Activated CD4-positive, alpha-beta T cell treated with anti-CD3 and anti-CD28 coated beads for 36 hours (primary cell): ENCODE measurements at regions not wholly inside any gene's neighbourhood (a gene's known extent, or its start where the extent isn't known, plus 50 kb on each side); places are given as distances from the start of the nearest gene placed in this dataset.

Source experiments
- ATAC-seq: fragments of 200-7000 bp; cut with Tn5 transposase; one replicate; pipeline ENCODE4 v1.10.0; 2021; ENCODE audit warnings: mild to moderate bottlenecking, moderate library complexity
- CTCF ChIA-PET: fragments of 350-600 bp; sonication (Branson Sonifier 250); formaldehyde crosslinking; loops from one replicate; lab custom pipeline; 2021; ENCODE audit warnings: antibody characterized with exemption; lab: Charles Lee
- POLR2A ChIA-PET: fragments of 350-600 bp; sonication (Branson Sonifier 250); formaldehyde crosslinking; loops from one replicate; lab custom pipeline; 2021; ENCODE audit warnings: antibody characterized with exemption, inconsistent platforms; lab: Charles Lee
- DNase-seq: peaks from one replicate; pipeline ENCODE4 v3.0.0-alpha.2; 2020
- H3K27ac Mint-ChIP-seq: one replicate; pipeline ENCODE4 v1.8.0; 2021; ENCODE audit warnings: mixed read lengths
- H3K27me3 Mint-ChIP-seq: one replicate; pipeline ENCODE4 v1.8.0; 2021; ENCODE audit warnings: mixed read lengths
- H3K36me3 Mint-ChIP-seq: one replicate; pipeline ENCODE4 v1.8.0; 2021; ENCODE audit warnings: low read depth, mixed read lengths
- H3K4me1 Mint-ChIP-seq: one replicate; pipeline ENCODE4 v1.8.0; 2021; ENCODE audit warnings: mixed read lengths
- H3K4me3 Mint-ChIP-seq: one replicate; pipeline ENCODE4 v1.8.0; 2021; ENCODE audit warnings: mild to moderate bottlenecking, moderate library complexity, mixed read lengths
- H3K9me3 Mint-ChIP-seq: one replicate; pipeline ENCODE4 v1.8.0; 2021; ENCODE audit warnings: low read depth, mixed read lengths
- intact Hi-C, 2 experiments: fragments of 100-400 bp; cut with DNase I in 1 of 2; cut with micrococcal nuclease in 1 of 2; formaldehyde crosslinking; loops; one replicate each; pipeline versions ENCODE4 v1.14.2 to v1.15.1; 2022 to 2024; cut with DNase I, micrococcal nuclease

- Mint-ChIP-seq H3K4me1 (no peaks in the 10 kb centered on the region), H3K27me3 (no peaks in the 10 kb centered on the region), H3K9me3 (peaks cover 4% of the 10 kb centered on the region), H3K4me3 (no peak overlapping the region), H3K36me3 (no peaks in the 10 kb centered on the region), H3K27ac (no peak overlapping the region)
- ChIA-PET CTCF (no interaction called here), POLR2A (no interaction called here)
- intact Hi-C loops, result no loop called here
- DNase-seq (no peak), ATAC-seq (no peak)
These were observed 2143.5 kb upstream of the AGA start for GRCh38 chr4:179585761-179586160.

DNA sequence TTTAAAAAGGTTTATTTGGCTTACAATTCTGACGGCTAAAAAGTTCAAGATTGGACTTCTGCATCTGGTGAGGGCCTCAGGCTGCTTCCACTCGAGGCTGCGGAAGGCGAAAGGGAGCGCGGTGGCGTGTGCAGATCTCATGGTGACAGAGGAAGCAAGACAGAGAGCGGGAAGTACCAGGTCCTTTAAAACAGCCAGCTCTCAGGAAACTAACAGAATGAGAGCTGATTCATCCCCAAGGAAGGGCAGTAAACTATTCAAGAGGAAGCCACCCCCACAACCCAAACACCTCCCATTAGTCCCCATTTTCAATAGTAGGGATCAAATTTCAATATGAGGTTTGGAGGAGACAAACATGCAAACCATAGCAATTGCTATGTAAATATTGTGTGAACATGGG, 2144.2 kb upstream of the AGA start:
- Mint-ChIP-seq H3K9me3 (peaks cover 4% of the 10 kb centered on the region), H3K4me3 (no peak overlapping the region), H3K27me3 (no peaks in the 10 kb centered on the region), H3K36me3 (no peaks in the 10 kb centered on the region), H3K4me1 (no peaks in the 10 kb centered on the region), H3K27ac (no peak overlapping the region)
- CTCF ChIA-PET, result no interaction called here
- intact Hi-C loops, result no loop called here
- POLR2A ChIA-PET, result no interaction called here
- DNase-seq (no peak), ATAC-seq (no peak)

DNA sequence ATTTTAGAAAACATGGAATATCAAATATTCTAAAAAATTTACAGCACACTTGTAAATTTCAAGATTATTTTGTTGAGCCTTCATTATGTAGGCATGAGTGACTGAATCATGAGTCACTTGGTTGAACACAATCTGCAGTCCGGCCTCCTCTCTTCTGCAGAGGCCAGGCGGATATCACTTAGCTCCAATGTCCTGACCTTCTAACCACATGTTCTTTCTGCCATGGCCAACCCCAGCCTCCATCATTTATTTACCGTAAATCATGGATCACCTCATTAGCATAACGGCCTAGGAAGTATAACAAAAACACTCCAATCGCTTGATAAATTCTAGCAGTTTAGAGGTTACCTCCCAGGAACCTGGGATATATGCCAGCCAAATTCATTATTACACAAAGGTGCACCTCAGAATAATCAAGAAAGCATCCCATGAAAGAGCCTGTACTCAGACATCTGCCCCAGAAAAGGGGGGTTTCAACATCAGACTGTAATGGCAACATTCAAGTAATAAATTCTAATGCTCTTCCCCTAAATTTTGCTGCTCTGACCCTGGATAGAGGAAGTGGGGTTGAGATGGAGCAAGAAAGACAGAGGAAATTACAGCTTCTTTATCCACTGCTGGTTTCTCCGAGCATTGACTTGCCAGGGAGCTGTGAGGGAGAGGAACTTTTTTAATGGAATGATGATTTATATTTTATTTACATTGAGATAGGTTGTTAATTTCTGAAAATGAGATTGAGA, 2153.6 kb upstream of the AGA start:
- intact Hi-C loops, result no loop called here
- Mint-ChIP-seq H3K4me3 (no peak overlapping the region), H3K4me1 (no peaks in the 10 kb centered on the region), H3K36me3 (no peaks in the 10 kb centered on the region), H3K27ac (no peak overlapping the region), H3K9me3 (no peaks in the 10 kb centered on the region), H3K27me3 (no peaks in the 10 kb centered on the region)
- DNase-seq (no peak), ATAC-seq (no peak)
- ChIA-PET CTCF (no interaction called here), POLR2A (no interaction called here)

GRCh38 chr4:179596621-179597020, 2154.4 kb upstream of the AGA start:
- no peak for DNase-seq
- intact Hi-C loops, result no loop called here
- H3K4me3 Mint-ChIP-seq, result no peak overlapping the region
- H3K27me3 Mint-ChIP-seq, result no peaks in the 10 kb centered on the region
- H3K4me1 Mint-ChIP-seq, result no peaks in the 10 kb centered on the region
- no peaks in the 10 kb centered on the region for H3K9me3 Mint-ChIP-seq
- CTCF ChIA-PET, result no interaction called here
- no peaks in the 10 kb centered on the region for H3K36me3 Mint-ChIP-seq
- no peak for ATAC-seq
- no peak overlapping the region for H3K27ac Mint-ChIP-seq
- POLR2A ChIA-PET, result no interaction called here

- no peaks in the 10 kb centered on the region for H3K36me3 Mint-ChIP-seq
- H3K9me3 Mint-ChIP-seq, result no peaks in the 10 kb centered on the region
- ChIA-PET POLR2A (no interaction called here), CTCF (no interaction called here)
- no peaks in the 10 kb centered on the region for H3K4me1 Mint-ChIP-seq
- no peaks in the 10 kb centered on the region for H3K27me3 Mint-ChIP-seq
- H3K27ac Mint-ChIP-seq, result no peak overlapping the region
- H3K4me3 Mint-ChIP-seq, result no peak overlapping the region
- ATAC-seq, result no peak
- intact Hi-C loops, result no loop called here
- no peak for DNase-seq
These were observed 2155.1 kb upstream of the AGA start for GRCh38 chr4:179597301-179597700.

- no peak for DNase-seq
- no peak for ATAC-seq
- ChIA-PET POLR2A (no interaction called here), CTCF (no interaction called here)
- Mint-ChIP-seq H3K9me3 (no peaks in the 10 kb centered on the region), H3K27me3 (no peaks in the 10 kb centered on the region), H3K4me3 (no peak overlapping the region), H3K36me3 (no peaks in the 10 kb centered on the region), H3K4me1 (no peaks in the 10 kb centered on the region), H3K27ac (no peak overlapping the region)
- intact Hi-C loops, result no loop called here
These were observed 2159.4 kb upstream of the AGA start for GRCh38 chr4:179601671-179602070.

GRCh38 chr4:179605196-179605595, 2163.0 kb upstream of the AGA start:
- ATAC-seq, result no peak
- POLR2A ChIA-PET, result no interaction called here
- Mint-ChIP-seq H3K4me1 (no peaks in the 10 kb centered on the region), H3K9me3 (peaks cover 3% of the 10 kb centered on the region), H3K36me3 (no peaks in the 10 kb centered on the region), H3K27me3 (no peaks in the 10 kb centered on the region), H3K27ac (no peak overlapping the region), H3K4me3 (no peak overlapping the region)
- no peak for DNase-seq
- CTCF ChIA-PET, result no interaction called here
- intact Hi-C loops, result no loop called here

- ATAC-seq (no peak), DNase-seq (no peak)
- no peaks in the 10 kb centered on the region for H3K27me3 Mint-ChIP-seq
- H3K4me1 Mint-ChIP-seq, result no peaks in the 10 kb centered on the region
- ChIA-PET CTCF (no interaction called here), POLR2A (no interaction called here)
- no peak overlapping the region for H3K4me3 Mint-ChIP-seq
- intact Hi-C loops, result no loop called here
- peaks cover 3% of the 10 kb centered on the region for H3K9me3 Mint-ChIP-seq
- H3K27ac Mint-ChIP-seq, result no peak overlapping the region
- no peaks in the 10 kb centered on the region for H3K36me3 Mint-ChIP-seq
These were observed 2164.8 kb upstream of the AGA start for GRCh38 chr4:179607003-179607402.

GRCh38 chr4:179615704-179616103, 2173.5 kb upstream of the AGA start:
- CTCF ChIA-PET, result interaction anchor here (0.7 kb wide), 1 partner anchor 62 kb away, joined by 3 read pairs; no protein-coding TSS in a partner anchor
- Mint-ChIP-seq H3K36me3 (no peaks in the 10 kb centered on the region), H3K4me1 (no peaks in the 10 kb centered on the region), H3K4me3 (no peak overlapping the region), H3K9me3 (no peaks in the 10 kb centered on the region), H3K27me3 (no peaks in the 10 kb centered on the region), H3K27ac (no peak overlapping the region)
- no peak for DNase-seq
- intact Hi-C loops, result no loop called here
- POLR2A ChIA-PET, result no interaction called here
- ATAC-seq, result no peak

DNA sequence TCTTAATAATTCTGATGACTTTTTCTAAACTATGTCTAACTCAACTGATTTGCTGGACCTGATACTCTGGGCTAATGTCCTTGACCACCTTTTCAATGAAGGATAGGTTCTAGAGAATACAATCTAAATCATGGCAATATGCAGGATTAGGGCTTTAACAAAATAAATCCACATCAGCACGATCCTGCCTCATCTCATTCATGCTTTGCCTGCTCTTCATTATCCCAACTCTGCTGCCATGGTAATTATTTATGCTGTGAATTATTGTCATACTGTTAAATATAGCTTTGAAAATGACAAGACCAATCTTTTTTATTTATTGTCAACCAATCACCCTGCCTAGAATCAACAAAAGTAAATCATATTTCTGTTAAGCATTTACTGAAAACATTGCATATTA, 2176.7 kb upstream of the AGA start:
- no peak for DNase-seq
- no peaks in the 10 kb centered on the region for H3K9me3 Mint-ChIP-seq
- no peak for ATAC-seq
- H3K4me3 Mint-ChIP-seq, result no peak overlapping the region
- CTCF ChIA-PET, result no interaction called here
- H3K27ac Mint-ChIP-seq, result no peak overlapping the region
- no peaks in the 10 kb centered on the region for H3K4me1 Mint-ChIP-seq
- intact Hi-C loops, result no loop called here
- H3K27me3 Mint-ChIP-seq, result no peaks in the 10 kb centered on the region
- POLR2A ChIA-PET, result no interaction called here
- H3K36me3 Mint-ChIP-seq, result no peaks in the 10 kb centered on the region

DNA sequence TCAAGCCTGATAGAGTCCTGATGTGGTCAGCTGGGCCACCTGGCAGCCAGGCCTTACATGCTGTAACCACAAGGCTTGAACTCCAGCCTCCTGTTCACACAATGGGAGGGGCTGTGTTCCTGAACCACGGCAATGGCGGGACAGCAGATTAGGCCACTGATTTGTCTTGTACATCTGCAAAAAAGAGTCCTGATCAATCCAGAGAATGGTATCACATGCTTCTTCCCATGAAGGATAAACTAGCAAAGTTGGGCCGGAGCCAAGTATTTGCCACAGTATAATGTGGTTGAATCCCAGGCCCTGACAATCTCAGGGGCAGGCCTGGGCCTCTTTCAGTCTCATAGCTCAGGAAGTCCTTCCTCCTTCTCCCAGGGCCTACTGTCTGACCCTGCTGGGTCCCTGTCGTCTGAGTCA, 2182.5 kb upstream of the AGA start:
- DNase-seq (peak; percentile 2), ATAC-seq (no peak)
- ChIA-PET CTCF (no interaction called here), POLR2A (no interaction called here)
- Mint-ChIP-seq H3K4me1 (no peaks in the 10 kb centered on the region), H3K27me3 (no peaks in the 10 kb centered on the region), H3K36me3 (no peaks in the 10 kb centered on the region), H3K4me3 (no peak overlapping the region), H3K27ac (no peak overlapping the region), H3K9me3 (peaks cover 2% of the 10 kb centered on the region)
- intact Hi-C loops, result no loop called here

DNA sequence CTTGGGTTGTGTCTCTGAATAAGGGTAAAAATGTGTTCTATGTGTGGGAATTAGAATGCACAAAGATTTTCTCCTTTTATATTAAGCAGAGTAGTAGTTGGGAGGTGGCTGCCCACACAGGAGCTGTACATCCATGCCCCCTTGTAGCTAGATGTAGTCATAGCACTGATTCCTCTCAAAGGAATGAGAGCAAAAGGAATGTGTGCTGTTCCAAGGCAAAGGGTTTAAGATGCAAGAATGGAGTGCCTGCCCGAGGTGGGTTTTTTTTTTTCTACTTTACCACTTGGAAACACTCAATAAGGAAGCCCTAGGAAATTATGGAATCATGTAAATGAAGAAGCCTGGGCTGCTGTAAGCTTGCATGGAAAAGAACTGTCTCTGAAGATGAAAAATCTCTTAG, 2183.2 kb upstream of the AGA start:
- no peaks in the 10 kb centered on the region for H3K36me3 Mint-ChIP-seq
- intact Hi-C loops, result no loop called here
- ChIA-PET POLR2A (no interaction called here), CTCF (no interaction called here)
- H3K4me3 Mint-ChIP-seq, result no peak overlapping the region
- no peaks in the 10 kb centered on the region for H3K4me1 Mint-ChIP-seq
- H3K9me3 Mint-ChIP-seq, result peaks cover 2% of the 10 kb centered on the region
- H3K27me3 Mint-ChIP-seq, result no peaks in the 10 kb centered on the region
- DNase-seq, result no peak
- no peak overlapping the region for H3K27ac Mint-ChIP-seq
- ATAC-seq, result no peak
